NCI-H2196 (cell line): ENCODE measurements at regions not wholly inside any gene's neighbourhood (a gene's known extent, or its start where the extent isn't known, plus 50 kb on each side); places are given as distances from the start of the nearest gene placed in this dataset.
"Not testable (repeated sequence)": the region's sequence is repeated elsewhere in the genome, so short reads cannot be mapped to it uniquely, and the experiment has no call there.

Experiments used
- DNase-seq: peaks from one replicate; lab custom pipeline; 2025; ENCODE audit not compliant: unreplicated experiment; lab: John Stamatoyannopoulos, UW

DNA sequence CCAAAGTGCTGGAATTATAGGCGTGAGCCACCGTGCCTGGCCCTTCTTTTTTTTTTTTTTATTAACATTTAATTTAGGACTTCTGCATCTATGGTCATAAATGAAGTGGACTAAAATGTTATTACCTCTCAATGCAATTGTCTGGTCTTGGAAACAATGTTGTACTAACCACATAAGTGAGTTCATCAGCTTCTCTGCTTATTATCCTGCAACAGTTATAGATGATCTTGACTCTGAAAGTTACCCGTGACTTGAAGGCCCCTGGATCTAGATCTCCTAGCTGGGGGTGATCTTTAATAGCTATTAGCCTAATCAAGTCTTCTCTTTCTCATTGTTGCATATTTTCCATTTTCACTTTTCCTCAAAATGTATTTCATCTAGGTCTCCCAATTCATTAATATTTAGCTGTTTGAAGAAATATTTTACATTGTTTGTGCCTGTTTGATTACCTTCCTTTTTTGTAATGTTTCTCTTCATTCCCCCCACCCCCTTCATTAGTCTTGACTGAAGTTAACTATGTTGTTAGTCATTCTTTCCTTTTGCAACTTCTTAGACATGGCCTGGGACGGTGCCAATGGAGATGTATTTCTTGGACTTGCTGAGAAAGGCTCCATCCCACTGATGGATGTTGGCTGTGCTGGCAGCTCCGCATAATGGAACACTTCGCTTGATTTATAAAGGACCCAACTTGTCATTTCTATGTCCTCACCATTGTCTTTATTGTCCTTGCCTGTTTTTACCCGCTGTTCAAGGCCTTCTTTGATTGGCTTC, 141.6 kb upstream of the RIOK3 start:
- no peak for DNase-seq

DNA sequence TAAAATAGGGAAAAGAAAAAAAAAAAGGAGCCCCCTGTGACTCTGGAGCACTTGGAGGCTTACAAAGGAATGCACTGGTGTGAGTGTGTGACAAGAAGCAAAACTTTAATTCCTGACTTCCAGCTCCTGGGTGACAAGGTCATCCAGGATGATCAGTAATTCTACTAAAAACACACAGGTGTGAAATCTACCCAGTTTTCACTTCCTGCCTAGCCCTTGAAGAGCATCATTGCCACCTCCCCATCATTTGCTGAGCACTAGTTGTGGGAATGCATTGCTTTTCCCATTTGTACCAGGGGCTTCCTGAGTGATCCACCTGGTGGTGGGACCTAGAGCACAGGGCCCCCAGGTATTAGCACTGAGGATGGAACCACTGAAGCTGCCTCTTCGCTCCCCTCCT, 139.7 kb upstream of the RIOK3 start:
- DNase-seq: no peak

DNA sequence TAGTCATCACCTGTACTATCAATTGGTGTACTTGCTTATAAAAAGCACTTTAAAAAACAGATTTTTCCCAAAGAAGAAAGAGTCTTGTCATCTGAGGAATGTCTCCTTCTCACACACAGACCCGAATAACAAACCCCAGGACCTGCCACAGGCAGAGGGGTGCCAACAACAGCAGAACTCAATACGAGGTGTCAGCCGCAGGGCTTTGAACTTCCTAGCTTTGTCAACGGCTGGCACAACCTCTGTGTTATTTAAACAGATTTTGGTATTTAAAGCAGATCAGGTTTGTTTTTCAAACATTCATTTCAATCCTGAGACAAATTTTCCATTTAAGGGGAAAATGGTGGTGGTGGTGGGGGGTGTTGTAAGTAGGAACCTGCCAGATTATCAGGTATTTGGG, 138.4 kb upstream of the RIOK3 start:
- DNase-seq: no peak

DNA sequence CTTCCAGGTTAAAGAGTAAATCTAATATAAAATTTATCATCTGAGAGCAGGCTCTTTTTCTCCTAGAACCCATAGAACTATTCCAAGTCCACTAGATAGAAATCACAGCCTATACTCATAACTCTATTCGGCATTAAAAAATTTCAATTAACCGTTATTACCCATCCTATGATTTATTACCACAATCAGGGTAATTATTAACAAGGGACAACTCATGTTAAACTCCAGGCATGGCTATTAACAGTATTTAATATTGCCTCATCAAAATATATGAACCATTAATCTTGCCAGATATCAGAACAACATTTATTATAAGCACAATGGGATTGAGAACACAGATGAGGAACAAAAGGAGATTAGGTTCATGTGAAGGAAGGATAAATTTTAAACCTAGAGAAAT, 136.8 kb upstream of the RIOK3 start:
- no peak for DNase-seq

DNA sequence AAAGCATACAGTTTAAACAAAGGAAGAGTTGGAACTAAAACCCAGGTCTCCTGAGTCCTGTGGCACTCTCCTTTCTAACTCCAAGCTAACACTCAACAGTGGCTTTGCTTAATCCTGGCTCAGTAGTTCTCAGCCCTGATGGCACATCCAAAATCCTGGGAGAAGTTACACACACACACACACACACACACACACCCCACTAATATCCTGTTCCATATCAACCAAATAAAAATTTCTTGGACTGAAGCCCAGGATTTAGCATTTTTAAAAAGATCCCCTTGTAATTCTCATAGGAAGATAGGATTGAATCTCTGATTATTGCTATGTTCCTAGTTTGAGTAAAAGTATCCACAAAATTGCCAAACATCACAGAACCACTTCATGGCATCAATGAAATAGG, 136.1 kb upstream of the RIOK3 start:
- no peak for DNase-seq

DNA sequence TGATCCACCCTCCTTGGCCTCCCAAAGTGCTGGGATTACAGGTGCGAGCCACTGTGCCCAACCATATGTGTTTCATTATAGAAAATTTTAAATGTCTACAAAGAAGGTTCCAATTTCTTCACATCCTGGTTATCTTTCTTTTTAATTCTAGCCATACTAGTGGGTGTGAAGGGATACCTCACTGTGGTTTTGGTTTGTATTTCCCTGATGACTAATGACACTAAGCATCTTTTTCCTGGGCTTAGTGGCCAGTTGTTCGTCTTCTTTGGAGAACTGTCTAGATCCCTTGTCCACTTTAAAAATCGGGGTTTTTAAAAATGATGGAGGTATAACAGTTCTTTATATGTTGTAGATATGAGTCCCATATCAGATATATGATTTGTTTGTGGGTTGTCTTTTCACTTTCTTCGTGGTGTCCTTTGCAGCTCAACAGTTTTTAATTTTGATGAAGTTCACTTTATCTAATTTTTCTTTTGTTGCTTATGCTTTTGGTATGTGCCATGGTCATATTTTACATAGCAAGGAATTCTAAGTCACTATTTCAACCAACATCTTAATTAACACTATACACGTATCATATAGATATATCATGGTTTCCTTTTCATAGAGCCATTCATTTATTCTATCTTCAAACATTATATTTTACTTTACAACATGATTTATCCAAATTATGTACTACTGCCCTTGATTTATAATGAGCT, 135.0 kb upstream of the RIOK3 start:
- no peak for DNase-seq

DNA sequence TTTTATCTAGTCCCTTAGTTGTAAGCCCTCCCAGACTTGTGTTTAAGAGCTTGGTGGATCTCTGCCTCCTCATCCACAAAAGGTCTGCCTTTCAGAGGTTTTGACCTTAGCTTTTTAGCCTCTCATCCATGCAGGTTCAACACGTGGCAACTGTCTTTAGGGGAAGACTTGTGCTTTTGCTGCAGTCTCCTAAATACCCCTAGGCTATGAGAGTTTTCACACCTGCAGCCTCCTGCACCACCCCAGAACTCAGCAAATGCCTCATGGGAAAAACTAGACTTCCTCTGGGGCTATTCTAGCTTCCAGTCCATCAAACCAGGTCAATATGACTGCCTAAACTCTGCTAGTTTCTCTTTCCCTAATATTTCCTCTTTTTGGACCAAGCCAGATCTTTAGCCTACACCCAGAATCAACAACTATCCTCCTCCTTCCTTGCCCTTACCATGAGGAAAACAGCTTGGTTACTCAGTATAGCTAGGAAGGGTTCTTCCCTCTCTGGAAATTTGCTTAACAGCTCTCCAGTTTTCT, 132.3 kb upstream of the RIOK3 start:
- DNase-seq: no peak

DNA sequence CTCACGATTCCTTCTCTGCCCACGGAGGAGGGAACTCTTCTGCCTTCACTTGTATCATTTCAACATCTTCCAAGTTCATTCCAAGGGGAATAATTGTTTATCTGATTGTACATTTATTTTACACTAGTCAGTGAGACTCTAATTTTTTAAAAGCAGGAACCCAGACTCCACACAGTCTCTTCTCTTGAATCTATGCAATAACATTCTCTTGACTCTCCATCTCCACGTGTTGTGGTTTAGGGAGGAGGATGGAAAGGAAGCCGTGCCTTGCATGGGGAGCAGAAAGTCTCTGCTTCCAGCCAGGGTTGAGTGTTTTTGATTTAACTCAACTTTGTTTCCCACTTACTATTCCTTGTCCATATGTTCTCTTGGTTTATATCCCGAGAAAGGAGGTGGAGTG, 131.1 kb upstream of the RIOK3 start:
- DNase-seq: no peak

DNA sequence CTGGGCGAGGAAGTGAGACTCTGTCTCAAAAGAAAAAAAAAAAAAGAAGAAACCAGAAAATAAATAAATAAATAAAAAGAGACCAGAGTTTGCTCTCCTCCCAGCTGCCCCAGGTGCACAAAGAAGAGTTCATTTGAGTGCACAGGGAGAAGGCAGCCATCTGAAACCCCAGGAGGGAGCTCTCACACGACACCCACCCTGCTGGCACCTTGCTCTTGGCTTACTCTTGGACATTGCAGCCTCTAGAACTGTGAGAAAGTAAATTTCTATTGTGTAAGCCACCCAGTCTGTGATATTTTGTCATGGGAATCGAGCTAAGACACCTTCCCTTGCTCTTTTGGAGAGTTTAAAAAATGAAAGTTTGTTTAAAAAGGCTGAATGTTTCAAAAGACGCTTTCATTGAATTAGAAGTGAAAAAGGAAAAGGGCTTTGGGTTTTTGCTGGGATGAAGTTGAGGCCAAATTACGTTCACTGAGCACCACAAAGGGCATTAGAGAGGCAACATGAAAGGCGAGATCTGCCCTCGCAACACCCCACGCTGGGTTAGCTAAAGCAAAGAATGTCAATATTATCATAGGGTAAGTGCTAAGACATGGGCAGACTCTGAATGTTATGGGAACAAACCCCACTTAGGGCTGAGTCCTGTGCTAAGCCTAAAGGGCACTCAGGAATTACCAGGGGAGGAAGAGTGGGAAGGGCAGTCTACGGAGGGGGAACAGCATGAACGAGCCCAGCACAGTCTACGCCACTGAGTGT, 128.9 kb upstream of the RIOK3 start:
- DNase-seq: no peak

DNA sequence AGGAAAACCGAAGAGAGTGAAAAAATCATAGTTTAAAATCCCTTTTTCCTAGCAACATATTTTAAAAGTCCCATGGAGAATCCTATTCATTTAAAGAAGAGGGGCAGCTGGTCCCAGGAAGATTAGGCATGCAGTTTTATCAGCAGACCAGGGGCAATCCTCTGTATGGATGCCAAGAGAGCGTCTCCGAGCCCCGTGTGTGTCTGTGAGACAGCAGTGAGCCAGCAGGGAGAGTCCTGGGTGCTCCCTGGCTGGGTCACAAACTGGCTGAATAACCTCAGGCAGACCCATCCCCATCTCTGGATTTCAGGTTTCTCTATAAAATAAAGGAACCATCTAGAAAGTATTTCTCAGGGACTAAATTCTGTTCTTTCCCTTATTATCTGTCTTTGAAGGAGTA, 128.2 kb upstream of the RIOK3 start:
- no peak for DNase-seq

DNA sequence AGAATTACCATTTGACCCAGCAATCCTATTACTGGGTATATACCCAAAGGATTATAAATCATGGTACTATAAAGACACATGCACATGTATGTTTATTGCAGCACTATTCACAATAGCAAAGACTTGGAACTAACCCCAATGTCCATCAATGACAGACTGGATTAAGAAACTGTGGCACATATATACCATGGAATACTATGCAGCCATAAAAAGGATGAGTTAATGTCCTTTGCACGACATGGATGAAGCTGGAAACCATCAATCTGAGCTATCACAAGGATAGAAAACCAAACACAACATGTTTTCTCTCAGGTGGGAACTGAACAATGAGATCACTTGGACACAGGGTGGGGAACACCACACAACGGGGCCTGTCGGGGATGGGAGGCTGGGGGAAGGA, 123.4 kb upstream of the RIOK3 start:
- DNase-seq: not testable (repeated sequence)

DNA sequence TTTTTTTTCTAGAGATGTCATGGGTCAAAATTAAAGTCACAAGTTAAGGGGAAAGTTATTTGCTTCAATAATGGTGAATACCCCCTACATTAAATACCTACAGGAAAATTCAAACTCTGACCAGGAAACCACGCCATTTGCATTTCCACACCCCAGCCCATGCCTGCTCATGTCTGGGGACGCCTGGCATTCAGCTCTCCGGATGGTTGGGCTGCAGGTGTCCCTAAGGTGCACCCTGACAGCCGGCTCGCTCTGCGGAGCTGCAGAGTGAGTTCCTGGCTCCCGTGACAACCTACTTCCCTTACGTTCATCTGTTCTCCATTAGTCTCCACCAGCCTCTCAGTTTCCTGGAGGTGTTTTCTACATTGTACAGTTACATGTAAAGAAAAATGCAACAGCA, 122.7 kb upstream of the RIOK3 start:
- DNase-seq: no peak

DNA sequence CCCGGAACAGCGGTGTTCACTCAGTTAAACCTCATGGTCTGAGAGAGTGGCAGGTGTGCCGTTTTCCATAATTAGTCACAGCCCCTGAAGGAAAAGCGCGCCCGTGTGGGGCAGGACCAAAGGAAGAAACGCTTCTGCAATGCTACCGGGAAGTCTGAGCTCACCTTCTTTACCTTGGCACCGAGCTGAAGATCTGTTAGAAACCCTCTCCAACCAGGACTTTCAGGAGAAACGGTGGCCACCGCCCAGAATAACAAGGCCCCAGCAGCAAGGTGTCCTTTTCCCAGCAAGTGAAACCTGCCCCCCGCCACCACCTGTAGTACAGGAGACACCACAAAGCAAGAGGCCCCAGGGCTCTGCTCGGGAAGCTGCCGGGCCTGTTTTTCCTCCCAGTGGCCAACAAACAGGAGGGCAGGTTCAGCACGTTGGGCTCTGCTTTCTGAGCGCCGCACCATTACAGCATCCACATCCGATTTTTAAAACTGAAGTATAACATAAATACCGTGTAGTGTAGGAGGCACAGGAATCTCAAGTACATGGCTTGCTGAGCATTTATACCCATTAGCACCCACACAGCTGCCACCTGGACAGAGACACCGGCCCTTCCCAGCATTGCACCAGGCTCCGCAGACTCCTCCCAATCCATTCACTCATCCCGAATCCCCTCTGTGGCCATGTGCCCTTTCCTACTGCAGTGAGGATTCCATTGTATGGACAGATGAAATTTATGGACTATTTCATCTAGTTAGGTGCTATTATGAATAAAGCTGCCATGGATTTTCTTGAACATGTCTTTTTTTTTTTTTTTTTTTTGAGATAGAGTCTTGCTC, 121.8 kb upstream of the RIOK3 start:
- DNase-seq: no peak

DNA sequence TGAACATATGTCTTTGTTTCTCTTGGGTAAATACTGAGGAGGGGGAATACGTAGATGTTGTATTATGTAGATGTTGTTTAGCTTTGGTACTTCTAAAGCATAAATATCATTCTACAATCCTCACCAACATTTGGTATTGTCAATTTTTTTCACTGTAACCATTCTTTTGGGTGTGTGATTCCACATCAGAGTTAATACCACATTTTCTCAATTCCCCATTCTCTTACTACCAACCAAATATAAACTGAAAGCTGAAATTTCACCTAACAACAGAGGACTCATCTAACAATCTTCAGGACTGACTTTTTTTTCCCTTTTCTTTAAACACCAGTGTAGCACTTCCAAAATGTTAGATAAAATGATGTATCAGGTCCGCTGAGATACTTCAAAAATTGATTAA, 120.7 kb upstream of the RIOK3 start:
- no peak for DNase-seq

DNA sequence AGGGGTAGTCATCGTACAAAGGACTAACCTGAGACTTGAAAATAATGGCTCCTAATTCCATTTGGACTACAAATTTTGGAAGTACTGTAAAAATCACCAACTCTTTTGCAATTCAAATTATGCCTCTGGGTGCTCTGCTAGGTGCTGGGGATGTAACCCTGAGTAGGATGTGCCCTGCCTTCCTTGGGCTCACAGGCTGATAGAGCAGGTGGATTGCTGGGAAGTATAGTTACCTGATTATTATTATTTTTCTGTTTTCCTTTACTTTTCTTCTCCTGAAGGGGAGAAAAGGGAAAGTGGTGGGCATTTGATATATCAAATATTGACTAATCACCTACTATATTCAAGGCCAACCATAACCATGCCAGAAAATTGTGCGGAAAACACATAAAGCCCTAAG, 119.3 kb upstream of the RIOK3 start:
- DNase-seq: no peak

DNA sequence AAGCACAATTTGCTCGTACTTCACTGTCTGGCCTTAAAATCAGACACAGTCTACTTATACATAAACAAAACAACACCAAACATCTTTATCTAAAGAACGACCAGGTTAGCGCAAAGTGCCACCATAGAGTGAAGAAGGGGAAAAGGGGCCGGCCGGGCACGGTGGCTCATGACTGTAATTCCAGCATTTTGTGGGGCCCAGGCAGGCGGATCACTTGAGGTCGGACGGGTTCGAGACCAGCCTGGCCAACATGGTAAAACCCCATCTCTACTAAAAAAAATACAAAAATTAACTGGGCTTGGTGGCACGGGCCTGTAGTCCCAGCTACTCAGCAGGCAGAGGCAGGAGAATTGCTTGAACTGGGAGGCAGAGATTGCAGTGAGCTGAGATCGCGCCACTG, 118.5 kb upstream of the RIOK3 start:
- DNase-seq: no peak

DNA sequence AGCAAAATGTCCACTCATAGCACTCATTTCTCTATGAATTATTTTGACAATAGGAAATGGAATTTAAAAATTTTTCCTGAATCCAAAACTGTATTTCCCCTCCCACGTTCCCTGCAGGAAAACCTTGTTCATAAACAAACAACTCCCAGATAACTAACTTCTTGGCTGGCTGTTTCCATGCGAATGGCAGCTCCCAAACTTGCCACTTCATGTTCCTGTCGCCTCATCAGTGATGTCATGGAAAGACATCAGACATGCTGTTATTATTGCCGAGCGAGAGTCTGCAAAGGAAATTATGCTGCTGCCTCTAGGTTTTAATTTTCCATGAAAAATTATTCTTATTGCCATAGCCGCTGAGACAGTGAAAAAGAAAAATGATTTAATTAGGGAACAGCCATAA, 117.0 kb upstream of the RIOK3 start:
- DNase-seq: no peak

DNA sequence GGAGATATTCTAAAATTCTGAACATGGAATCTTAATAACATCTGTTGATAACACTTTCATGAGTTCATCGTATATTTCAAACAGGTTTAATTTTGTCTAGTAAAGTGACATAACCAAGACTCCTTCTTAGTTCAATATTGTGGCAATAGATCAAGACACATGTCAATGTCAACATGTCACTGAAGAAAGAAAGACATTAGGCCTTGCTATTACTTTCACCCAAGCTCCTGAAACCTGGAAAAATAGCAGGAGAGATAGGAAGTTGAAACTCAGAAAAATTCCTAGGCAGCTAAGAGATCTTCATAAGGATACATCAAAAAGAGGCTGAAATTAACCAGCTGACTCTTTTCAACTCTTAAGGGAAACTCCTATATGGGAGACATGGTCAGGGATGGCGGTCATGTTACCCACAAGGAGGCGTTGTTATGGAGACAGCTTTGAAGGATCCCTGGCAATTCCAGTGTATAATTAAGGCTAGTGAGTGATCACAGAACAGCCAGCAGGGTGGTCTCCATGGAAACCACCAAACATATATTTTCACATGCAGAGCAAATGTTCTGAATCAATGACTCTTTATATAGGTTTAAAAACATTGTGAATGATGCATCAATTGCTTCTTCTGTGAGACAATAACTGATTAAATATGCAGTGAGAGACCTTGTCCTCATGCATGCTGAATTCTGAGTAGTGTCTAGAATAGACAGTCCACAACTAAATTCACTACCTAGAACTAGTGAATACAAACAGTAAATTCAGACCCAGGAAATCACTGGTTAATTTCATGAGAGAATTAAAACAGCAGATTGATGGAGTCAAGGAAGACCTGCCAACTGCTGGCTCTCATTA, 115.3 kb upstream of the RIOK3 start:
- no peak for DNase-seq

DNA sequence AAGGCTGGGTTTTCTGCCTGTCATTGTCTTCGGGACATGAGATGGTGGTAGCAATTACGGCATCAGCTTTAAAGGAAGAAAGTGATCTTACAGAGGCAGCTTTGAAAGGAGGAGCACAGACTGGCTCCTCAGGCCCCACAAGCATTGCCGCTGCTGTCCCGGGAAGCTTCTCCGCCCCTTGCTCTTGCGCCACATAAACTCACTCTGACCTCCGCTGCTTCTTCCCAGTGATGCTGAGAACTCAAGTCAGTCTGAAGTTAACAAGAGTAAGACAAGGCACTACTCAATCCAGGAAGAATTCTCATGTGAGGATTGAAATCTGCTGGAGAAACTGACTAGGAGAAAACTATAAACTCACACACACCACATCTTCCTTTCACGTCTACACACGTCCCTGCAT, 112.4 kb upstream of the RIOK3 start:
- DNase-seq: no peak

DNA sequence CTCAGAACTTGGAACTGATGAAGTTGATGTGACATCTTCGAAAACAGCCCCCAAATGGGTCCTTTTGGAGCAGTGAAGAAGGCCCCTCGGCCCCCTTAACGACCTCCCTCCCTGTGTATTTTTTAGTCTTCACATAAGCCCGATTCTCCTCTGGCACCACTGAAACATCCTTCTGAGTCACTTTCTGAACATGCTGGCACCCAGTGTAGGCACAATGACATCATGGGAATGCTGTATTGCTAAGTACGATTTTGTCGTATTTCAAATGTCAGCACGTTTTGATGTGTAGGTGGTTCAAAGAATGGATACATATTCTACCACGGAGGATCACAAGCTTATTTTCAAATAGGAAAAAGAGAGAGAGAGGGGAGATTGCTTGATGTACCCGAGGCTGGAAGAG, 111.7 kb upstream of the RIOK3 start:
- DNase-seq: no peak
